ENCODE measurements at regions not wholly inside any gene's neighbourhood (a gene's known extent, or its start where the extent isn't known, plus 50 kb on each side); places are given as distances from the start of the nearest gene placed in this dataset.

DNA sequence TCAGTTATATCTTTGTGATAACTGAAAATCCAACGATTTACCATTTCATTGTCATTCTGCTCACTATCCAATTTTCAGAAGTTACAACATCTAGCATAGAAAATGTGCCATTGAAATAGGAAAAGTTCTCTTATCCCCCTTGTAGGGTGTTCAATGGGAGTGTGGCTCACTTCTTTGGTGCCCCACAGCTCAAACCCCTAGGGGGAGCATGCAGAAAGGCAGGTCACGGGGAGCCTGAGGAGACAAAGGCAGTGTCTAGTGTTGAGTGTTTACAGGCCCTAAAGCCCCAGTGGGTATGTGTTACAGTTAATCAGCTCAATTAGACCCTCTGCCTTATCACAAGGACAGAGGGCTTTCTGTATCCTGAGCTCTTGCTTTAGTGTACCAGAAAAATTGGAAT is 243.4 kb upstream of the GRID2 start:
- Histone ChIP-seq H3K27me3 (ENCODE audit: insufficient read depth, low read length) (no peaks in the 10 kb centered on the region), H3K9me3 (ENCODE audit: insufficient read depth, low read depth, low read length) (no peaks in the 10 kb centered on the region), H3K79me2 (ENCODE audit: insufficient read depth, low read length) (no peaks in the 10 kb centered on the region), H3K4me2 (ENCODE audit: low read length) (no peak overlapping the region), H2AFZ (ENCODE audit: low read depth, low read length) (no peak overlapping the region), H3K4me3 (ENCODE audit: insufficient read depth, low read depth, low read length) (no peak overlapping the region), H3K27ac (ENCODE audit: low read depth, low read length) (no peak overlapping the region), H4K20me1 (ENCODE audit: insufficient read depth, low read length) (no peaks in the 10 kb centered on the region), H3K4me1 (ENCODE audit: insufficient read depth, low read length) (no peaks in the 10 kb centered on the region), H3K9ac (ENCODE audit: low read length) (no peak overlapping the region), H3K36me3 (ENCODE audit: insufficient read depth, low read length) (no peaks in the 10 kb centered on the region)
- Mint-ChIP-seq H3K27ac (ENCODE audit: unreplicated experiment) (no peak overlapping the region), H3K36me3 (ENCODE audit: low read depth, unreplicated experiment) (no peaks in the 10 kb centered on the region), H3K4me3 (ENCODE audit: unreplicated experiment) (no peak overlapping the region), H3K4me1 (ENCODE audit: low read depth, unreplicated experiment) (no peaks in the 10 kb centered on the region), H3K9me3 (ENCODE audit: unreplicated experiment) (no peaks in the 10 kb centered on the region), H3K27me3 (ENCODE audit: low read depth, unreplicated experiment) (no peaks in the 10 kb centered on the region)
- DNase-seq (ENCODE audit: low read depth) (no peak), FAIRE-seq (no peak)
- TF ChIP-seq EZH2 (IDR thresholded peaks at IDR 0.05; ENCODE audit: insufficient read depth, low read length): no peak
- TF ChIP-seq, protein P1, sequence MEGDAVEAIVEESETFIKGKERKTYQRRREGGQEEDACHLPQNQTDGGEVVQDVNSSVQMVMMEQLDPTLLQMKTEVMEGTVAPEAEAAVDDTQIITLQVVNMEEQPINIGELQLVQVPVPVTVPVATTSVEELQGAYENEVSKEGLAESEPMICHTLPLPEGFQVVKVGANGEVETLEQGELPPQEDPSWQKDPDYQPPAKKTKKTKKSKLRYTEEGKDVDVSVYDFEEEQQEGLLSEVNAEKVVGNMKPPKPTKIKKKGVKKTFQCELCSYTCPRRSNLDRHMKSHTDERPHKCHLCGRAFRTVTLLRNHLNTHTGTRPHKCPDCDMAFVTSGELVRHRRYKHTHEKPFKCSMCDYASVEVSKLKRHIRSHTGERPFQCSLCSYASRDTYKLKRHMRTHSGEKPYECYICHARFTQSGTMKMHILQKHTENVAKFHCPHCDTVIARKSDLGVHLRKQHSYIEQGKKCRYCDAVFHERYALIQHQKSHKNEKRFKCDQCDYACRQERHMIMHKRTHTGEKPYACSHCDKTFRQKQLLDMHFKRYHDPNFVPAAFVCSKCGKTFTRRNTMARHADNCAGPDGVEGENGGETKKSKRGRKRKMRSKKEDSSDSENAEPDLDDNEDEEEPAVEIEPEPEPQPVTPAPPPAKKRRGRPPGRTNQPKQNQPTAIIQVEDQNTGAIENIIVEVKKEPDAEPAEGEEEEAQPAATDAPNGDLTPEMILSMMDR (IDR thresholded peaks at IDR 0.05; ENCODE audit: insufficient read depth, low read depth, low read length): no peak

DNA sequence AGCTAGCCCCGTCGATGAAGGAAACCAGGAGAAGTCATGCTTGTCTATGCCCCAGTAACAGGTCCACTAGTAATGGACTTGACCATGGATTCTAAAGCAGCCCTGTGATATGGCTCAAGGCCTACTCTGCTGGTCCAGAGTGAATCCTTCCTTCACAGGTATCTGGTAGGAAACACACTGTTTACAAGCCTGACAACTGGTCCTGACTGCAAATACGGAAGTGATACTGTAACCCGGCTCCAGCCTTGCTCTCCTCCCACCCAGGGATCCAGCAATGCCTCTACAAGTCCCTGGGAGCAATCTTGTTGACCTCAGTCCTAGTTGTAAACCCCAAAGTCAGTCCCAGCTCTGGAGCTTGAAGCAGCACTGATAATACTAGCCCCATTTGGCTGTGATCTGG is 239.2 kb upstream of the GRID2 start:
- Histone ChIP-seq H3K4me3 (ENCODE audit: insufficient read depth, low read depth, low read length) (no peak overlapping the region), H3K4me2 (ENCODE audit: low read length) (no peak overlapping the region), H3K79me2 (ENCODE audit: insufficient read depth, low read length) (no peaks in the 10 kb centered on the region), H3K36me3 (ENCODE audit: insufficient read depth, low read length) (no peaks in the 10 kb centered on the region), H3K9ac (ENCODE audit: low read length) (no peak overlapping the region), H4K20me1 (ENCODE audit: insufficient read depth, low read length) (no peaks in the 10 kb centered on the region), H3K27me3 (ENCODE audit: insufficient read depth, low read length) (no peaks in the 10 kb centered on the region), H3K9me3 (ENCODE audit: insufficient read depth, low read depth, low read length) (no peaks in the 10 kb centered on the region), H2AFZ (ENCODE audit: low read depth, low read length) (no peak overlapping the region), H3K4me1 (ENCODE audit: insufficient read depth, low read length) (no peaks in the 10 kb centered on the region), H3K27ac (ENCODE audit: low read depth, low read length) (no peak overlapping the region)
- no peaks in the 10 kb centered on the region for H3K27me3 Mint-ChIP-seq (ENCODE audit: low read depth, unreplicated experiment)
- no peaks in the 10 kb centered on the region for H3K36me3 Mint-ChIP-seq (ENCODE audit: low read depth, unreplicated experiment)
- TF ChIP-seq, protein P1 (IDR thresholded peaks at IDR 0.05; ENCODE audit: insufficient read depth, low read depth, low read length): no peak
- TF ChIP-seq EZH2 (IDR thresholded peaks at IDR 0.05; ENCODE audit: insufficient read depth, low read length): no peak
- no peak for DNase-seq (ENCODE audit: low read depth)
- no peak for FAIRE-seq
- no peak overlapping the region for H3K27ac Mint-ChIP-seq (ENCODE audit: unreplicated experiment)
- H3K9me3 Mint-ChIP-seq (ENCODE audit: unreplicated experiment): peaks cover 7% of the 10 kb centered on the region
- no peak overlapping the region for H3K4me3 Mint-ChIP-seq (ENCODE audit: unreplicated experiment)
- no peaks in the 10 kb centered on the region for H3K4me1 Mint-ChIP-seq (ENCODE audit: low read depth, unreplicated experiment)

DNA sequence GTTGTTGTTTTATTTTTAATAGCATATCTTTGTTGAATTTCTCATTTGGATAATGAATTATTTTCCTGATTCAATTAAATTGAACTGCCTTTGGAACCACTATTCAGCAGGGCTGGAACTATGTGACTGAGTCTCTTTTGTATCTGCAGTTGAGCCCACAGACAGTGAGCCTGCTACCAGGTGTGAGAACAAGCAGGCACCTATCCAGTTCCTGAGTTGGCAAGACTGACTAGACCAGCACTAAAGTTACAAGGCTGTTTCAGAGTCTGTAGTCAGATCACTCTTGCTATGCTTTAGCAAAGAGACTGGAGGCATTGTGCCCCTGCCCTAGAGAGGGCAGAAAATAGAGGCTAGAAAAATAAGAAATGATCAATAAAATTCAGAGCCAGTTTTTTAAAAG is 237.3 kb upstream of the GRID2 start:
- H3K79me2 ChIP-seq (ENCODE audit: insufficient read depth, low read length): no peaks in the 10 kb centered on the region
- peaks cover 4% of the 10 kb centered on the region for H3K9me3 ChIP-seq (ENCODE audit: insufficient read depth, low read depth, low read length)
- no peak overlapping the region for H2AFZ ChIP-seq (ENCODE audit: low read depth, low read length)
- Mint-ChIP-seq H3K27me3 (ENCODE audit: low read depth, unreplicated experiment) (no peaks in the 10 kb centered on the region), H3K9me3 (ENCODE audit: unreplicated experiment) (peaks cover 12% of the 10 kb centered on the region), H3K27ac (ENCODE audit: unreplicated experiment) (no peak overlapping the region), H3K4me3 (ENCODE audit: unreplicated experiment) (no peak overlapping the region), H3K4me1 (ENCODE audit: low read depth, unreplicated experiment) (no peaks in the 10 kb centered on the region), H3K36me3 (ENCODE audit: low read depth, unreplicated experiment) (no peaks in the 10 kb centered on the region)
- H3K27ac ChIP-seq (ENCODE audit: low read depth, low read length): no peak overlapping the region
- no peaks in the 10 kb centered on the region for H3K4me1 ChIP-seq (ENCODE audit: insufficient read depth, low read length)
- FAIRE-seq (no peak), DNase-seq (ENCODE audit: low read depth) (no peak)
- no peak overlapping the region for H3K9ac ChIP-seq (ENCODE audit: low read length)
- H3K36me3 ChIP-seq (ENCODE audit: insufficient read depth, low read length): no peaks in the 10 kb centered on the region
- no peak overlapping the region for H3K4me3 ChIP-seq (ENCODE audit: insufficient read depth, low read depth, low read length)
- no peaks in the 10 kb centered on the region for H4K20me1 ChIP-seq (ENCODE audit: insufficient read depth, low read length)
- H3K27me3 ChIP-seq (ENCODE audit: insufficient read depth, low read length): no peaks in the 10 kb centered on the region
- no peak overlapping the region for H3K4me2 ChIP-seq (ENCODE audit: low read length)
- TF ChIP-seq EZH2 (IDR thresholded peaks at IDR 0.05; ENCODE audit: insufficient read depth, low read length): no peak
- TF ChIP-seq, protein P1 (IDR thresholded peaks at IDR 0.05; ENCODE audit: insufficient read depth, low read depth, low read length): no peak
